NB4 (cell line): ENCODE measurements at regions not wholly inside any gene's neighbourhood (a gene's known extent, or its start where the extent isn't known, plus 50 kb on each side); places are given as distances from the start of the nearest gene placed in this dataset.
A peak's percentile ranks its signal among the peaks of the same experiment; 100 is the strongest.

Source experiments
- MYC ChIP-seq: IDR thresholded peaks from 2 replicates; pipeline ENCODE4 v1.6.1; 2011; ENCODE audit warnings: low read depth, low read length
- POLR2A ChIP-seq: IDR thresholded peaks from 2 replicates; pipeline ENCODE4 v1.6.1; 2011; ENCODE audit warnings: mild to moderate bottlenecking; ENCODE audit not compliant: insufficient read length; ENCODE audit errors: extremely low read depth
- TF ChIP-seq, protein P1 (sequence below): IDR thresholded peaks from one replicate; pipeline ENCODE4 v1.5.1; 2012; ENCODE audit warnings: low read depth, low read length
- TF ChIP-seq, protein P2 (sequence below): IDR thresholded peaks from 2 replicates; pipeline ENCODE4 v1.6.1; 2011; ENCODE audit warnings: low read depth, low read length

DNA sequence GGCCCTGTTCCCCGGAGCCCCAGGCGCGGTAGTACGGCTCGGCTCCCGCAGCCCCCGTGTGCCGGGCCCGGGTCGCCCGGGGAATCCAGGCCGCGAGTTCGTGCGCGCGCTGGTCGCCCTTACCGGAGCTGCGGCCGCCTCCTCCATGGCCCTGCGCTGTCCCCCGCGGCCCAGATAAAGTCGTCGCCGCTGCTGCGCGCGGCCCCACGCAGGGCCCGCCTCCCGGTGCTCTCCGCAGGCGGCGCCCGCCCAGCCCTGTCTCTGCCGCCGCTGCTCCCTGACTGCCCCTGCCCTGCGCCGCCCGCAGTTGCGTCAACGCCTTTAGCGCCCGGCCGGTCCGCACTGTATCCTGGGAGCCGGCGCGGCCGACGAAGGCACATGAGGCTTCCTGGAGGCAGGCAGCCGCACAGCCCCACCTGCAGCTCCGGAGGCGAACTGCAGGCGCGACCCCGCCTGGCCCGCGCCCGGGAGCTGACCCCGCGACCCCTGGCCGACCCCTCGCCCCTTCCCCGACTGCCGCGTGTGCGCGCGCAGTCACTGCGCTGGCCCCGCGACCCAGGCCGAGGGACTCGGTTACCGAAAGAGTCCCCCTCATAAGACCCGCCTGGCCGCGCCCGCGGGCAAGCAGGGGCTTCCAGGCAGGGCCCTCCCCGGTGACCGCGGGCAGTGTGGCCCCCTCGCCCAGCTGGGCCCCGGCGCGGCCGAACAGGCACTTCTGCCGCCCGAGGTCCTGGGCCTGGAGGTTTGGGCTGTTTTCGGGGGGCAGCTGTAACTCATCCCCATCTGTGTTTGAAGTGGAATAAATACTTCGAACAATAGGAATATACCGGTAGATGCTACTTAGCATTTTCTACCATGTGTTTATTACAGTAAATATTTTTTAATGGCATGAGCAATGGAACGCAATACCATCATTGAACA lies 127.1 kb upstream of the ZNF746 start:
- TF ChIP-seq POLR2A (peak; percentile 55), MYC (peak; percentile 94)
- TF ChIP-seq, protein P1, sequence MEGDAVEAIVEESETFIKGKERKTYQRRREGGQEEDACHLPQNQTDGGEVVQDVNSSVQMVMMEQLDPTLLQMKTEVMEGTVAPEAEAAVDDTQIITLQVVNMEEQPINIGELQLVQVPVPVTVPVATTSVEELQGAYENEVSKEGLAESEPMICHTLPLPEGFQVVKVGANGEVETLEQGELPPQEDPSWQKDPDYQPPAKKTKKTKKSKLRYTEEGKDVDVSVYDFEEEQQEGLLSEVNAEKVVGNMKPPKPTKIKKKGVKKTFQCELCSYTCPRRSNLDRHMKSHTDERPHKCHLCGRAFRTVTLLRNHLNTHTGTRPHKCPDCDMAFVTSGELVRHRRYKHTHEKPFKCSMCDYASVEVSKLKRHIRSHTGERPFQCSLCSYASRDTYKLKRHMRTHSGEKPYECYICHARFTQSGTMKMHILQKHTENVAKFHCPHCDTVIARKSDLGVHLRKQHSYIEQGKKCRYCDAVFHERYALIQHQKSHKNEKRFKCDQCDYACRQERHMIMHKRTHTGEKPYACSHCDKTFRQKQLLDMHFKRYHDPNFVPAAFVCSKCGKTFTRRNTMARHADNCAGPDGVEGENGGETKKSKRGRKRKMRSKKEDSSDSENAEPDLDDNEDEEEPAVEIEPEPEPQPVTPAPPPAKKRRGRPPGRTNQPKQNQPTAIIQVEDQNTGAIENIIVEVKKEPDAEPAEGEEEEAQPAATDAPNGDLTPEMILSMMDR: peak; percentile 69
- TF ChIP-seq, protein P2, sequence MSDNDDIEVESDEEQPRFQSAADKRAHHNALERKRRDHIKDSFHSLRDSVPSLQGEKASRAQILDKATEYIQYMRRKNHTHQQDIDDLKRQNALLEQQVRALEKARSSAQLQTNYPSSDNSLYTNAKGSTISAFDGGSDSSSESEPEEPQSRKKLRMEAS: peak; percentile 86
